ENCODE measurements at regions not wholly inside any gene's neighbourhood (a gene's known extent, or its start where the extent isn't known, plus 50 kb on each side); places are given as distances from the start of the nearest gene placed in this dataset.

- FAIRE-seq (no peak), DNase-seq (ENCODE audit: insufficient read length, low spot score) (no peak)
- TF ChIP-seq, protein P1, sequence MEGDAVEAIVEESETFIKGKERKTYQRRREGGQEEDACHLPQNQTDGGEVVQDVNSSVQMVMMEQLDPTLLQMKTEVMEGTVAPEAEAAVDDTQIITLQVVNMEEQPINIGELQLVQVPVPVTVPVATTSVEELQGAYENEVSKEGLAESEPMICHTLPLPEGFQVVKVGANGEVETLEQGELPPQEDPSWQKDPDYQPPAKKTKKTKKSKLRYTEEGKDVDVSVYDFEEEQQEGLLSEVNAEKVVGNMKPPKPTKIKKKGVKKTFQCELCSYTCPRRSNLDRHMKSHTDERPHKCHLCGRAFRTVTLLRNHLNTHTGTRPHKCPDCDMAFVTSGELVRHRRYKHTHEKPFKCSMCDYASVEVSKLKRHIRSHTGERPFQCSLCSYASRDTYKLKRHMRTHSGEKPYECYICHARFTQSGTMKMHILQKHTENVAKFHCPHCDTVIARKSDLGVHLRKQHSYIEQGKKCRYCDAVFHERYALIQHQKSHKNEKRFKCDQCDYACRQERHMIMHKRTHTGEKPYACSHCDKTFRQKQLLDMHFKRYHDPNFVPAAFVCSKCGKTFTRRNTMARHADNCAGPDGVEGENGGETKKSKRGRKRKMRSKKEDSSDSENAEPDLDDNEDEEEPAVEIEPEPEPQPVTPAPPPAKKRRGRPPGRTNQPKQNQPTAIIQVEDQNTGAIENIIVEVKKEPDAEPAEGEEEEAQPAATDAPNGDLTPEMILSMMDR (IDR thresholded peaks at IDR 0.05; ENCODE audit: insufficient read depth, missing control alignments): no peak
Observed at GRCh38 chr6:128739112-128739511, 143.8 kb upstream of the LAMA2 start.

GRCh38 chr6:128738112-128738511 lies 144.8 kb upstream of the LAMA2 start:
- TF ChIP-seq, protein P1 (IDR thresholded peaks at IDR 0.05; ENCODE audit: insufficient read depth, missing control alignments): no peak
- no peak for DNase-seq (ENCODE audit: insufficient read length, low spot score)
- FAIRE-seq: no peak

DNA sequence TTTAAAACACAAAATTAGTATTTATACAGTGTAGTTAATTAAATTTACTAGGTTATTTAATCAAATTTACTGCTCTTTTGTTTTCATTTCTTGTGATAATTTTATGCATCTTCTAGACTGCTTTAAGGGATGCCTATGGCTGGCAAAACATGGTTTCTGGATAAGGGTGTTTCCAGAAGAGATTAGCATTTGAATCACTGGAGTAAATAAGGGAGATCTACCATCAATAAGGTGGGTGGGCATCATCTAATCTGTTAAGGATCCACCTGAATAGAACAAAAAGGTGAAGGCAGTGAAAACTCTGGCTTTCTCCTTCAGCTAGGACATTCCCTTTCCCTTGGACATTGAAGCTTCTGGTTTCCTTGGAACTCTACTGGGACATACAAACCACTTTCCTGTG lies 146.2 kb upstream of the LAMA2 start:
- no peak for FAIRE-seq
- no peak for DNase-seq (ENCODE audit: insufficient read length, low spot score)
- TF ChIP-seq, protein P1 (IDR thresholded peaks at IDR 0.05; ENCODE audit: insufficient read depth, missing control alignments): no peak

GRCh38 chr6:128731249-128732165 lies 151.4 kb upstream of the LAMA2 start:
- no peak for DNase-seq (ENCODE audit: insufficient read length, low spot score)
- TF ChIP-seq, protein P1 (IDR thresholded peaks at IDR 0.05; ENCODE audit: insufficient read depth, missing control alignments): peak; percentile 63
- peak; percentile 79 for FAIRE-seq

GRCh38 chr6:128727500-128727899 lies 155.4 kb upstream of the LAMA2 start:
- TF ChIP-seq, protein P1 (IDR thresholded peaks at IDR 0.05; ENCODE audit: insufficient read depth, missing control alignments): no peak
- FAIRE-seq (no peak), DNase-seq (ENCODE audit: insufficient read length, low spot score) (no peak)

- TF ChIP-seq, protein P1 (IDR thresholded peaks at IDR 0.05; ENCODE audit: insufficient read depth, missing control alignments): peak; percentile 75
- DNase-seq (ENCODE audit: insufficient read length, low spot score) (no peak), FAIRE-seq (peak; percentile 85)
Observed at GRCh38 chr6:128725271-128726233, 157.4 kb upstream of the LAMA2 start.
